ENCODE measurements at regions not wholly inside any gene's neighbourhood (a gene's known extent, or its start where the extent isn't known, plus 50 kb on each side); places are given as distances from the start of the nearest gene placed in this dataset.
"Not testable (repeated sequence)": the region's sequence is repeated elsewhere in the genome, so short reads cannot be mapped to it uniquely, and the experiment has no call there.

DNA sequence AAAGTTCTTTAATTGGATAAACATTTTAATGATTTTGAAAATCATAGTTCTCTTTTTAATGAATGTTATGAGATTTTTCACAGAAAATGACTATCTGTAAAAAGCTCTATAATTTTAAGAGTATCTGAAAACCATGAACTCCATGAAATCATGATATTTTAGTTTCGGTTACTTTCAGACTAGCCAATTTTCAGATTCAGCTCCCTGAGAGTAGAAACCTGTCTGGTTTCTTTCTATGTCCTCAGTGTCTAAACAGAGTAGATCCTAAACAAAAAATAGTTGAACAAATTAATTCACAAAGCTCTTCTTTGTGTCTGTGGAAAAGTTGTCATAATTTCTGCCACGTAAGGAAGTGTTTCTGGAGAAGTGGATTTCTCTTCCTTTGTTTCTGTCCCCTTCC, 1247.7 kb downstream of the NSUN3 start:
- no peak for DNase-seq

DNA sequence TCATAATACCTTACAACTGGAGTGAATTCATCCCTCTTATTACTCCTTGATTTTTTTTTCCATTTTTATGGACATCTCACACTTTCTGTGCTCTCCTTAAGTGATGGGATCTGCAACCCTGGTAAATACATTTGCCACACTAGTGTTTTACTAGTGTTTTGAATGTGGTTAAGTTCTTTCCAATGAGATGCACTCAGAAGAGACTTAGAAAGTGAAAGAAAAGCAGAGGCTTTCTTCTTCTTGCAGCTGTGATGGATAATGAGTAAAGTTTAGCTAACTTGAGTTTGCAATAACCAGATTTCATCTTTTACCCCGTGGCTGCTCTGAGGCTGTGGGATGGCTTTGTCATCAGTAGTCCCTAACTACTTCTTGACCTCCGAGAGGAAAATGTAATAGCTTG, 1248.4 kb downstream of the NSUN3 start:
- no peak for DNase-seq

DNA sequence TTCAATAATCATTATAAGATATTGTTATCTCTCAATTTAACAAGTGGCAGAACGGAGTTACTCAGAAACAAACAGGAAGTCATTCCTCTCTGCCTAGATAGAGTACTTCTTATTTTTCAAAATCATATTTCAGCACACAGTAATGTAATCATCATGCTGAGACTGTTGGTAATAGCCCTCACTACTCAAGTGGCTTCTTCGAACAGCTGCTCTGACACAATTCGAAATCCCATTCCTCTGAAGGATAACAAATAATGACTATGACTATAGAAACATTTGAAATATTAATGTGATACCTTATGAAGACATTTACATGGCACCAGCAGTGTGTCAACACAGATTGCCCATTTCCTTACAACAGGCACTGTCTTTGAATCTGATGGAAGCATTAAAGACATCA, 1249.8 kb downstream of the NSUN3 start:
- peak; percentile 3 for DNase-seq

DNA sequence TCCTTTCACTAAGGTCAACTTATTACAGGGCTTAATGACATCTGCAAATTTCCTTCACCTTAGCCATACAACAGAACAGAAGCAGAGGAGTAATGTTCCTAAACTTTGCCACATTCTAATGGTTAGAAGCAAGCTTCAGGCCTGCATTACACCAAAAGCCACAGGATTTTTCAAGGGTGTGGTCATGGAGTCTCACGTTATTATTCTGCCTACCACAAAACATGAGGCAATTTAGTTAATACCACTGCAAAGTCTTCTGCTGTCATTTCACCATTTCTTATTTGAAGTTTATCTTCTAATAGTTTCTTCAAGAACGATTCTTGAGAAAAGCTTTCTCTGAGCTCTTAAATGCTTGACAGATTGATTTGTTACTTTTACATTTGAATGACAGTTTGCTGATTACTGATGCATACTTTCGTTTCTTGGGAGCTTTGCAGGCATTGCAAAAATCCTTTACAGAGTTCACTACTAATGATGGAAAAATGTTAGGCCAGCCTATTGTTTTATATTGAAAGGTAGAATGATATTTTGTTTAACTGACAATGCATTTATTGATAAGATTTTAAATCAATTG, 1257.1 kb downstream of the NSUN3 start:
- no peak for DNase-seq

DNA sequence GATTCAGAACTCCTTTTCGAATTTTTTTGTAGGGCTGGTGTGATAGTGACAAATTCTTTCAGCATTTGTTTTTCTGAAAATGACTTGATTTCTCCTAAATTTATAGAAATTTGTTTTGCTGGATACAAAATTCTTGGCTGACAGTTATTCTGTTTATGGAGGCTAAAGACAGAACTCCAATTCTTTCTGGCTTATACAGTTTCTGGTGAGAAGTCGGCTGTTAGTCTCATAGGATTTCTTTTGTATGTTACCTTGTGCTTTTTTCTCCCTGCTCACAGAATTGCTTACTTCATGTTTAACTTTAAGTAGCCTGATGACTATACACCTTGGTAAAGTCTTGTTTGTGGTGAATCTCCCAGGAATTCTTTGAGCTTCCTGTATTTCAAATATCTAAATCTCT, 1264.6 kb downstream of the NSUN3 start:
- no peak for DNase-seq

DNA sequence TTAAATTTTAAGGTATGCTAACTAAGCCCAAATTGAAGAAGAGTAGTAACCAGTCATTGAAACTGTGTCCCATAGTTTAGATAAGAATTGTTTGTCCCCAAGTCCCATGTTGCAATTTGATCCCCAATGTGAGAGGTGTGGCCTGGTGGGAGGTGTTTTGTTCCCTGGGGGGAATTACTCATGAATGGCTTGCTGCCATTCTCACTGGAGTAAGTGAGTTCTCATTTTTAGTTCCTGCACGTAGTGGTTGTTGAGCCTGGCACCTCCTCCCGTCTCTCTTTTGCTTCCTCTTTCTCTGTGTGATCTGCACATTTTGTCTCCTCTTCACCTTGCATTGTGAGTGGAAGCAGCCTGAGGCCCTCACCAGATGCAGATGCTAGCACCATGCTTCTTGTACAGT, 1271.0 kb downstream of the NSUN3 start:
- no peak for DNase-seq

DNA sequence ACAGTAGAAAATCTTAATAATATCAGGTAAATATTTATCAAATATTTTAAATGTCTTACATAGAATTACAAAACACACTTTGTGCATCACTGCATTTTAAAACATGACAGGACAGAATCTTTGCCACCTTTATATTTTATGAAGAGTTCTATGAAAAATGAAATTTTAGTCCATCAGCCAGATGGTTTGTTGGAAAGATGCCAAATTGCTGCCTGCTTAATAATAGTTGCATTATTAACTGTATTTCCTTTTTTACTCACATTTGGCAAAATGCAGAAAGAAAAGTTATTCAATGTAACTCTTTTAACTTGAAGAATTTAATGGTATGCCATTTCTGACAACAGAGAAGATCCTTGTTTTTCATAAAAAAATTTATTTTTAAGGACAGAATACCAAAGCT, 1271.6 kb downstream of the NSUN3 start:
- DNase-seq = no peak

DNA sequence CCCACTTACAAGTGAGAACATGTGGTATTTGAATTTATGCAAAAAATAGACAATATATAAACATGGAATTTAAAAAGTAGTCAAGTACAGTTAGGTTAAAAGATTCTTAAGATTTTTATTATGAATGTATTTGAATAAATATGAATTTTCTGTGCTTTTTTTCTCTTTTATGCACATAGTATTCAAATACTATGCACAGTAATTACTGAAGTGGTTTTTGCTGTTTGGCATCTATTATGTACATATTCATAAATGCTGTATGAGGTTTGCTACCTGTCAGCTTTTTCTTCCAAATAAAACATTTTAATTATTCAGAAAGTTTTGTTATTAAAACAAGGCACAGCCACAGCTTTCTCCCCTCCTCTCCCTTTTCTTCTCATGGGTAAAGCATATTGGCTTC, 1272.7 kb downstream of the NSUN3 start:
- no peak for DNase-seq

DNA sequence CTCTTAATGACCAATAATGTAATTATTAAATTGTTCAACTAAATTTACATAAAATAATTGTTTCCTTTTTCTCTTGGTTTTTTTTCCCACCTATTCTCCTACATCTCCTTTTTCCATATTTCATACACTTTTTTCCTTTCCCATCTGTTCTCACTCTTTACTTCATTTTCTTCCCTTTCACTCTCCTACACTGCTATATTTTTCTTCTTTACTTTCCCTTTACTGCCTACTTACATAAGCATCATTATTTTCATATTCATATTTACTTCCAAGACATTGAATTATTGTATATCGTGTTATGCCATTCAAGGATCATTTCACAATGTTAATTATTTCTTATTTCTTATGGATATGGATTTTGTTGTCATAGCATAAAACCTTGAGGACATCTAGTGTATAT, 1275.6 kb downstream of the NSUN3 start:
- no peak for DNase-seq

DNA sequence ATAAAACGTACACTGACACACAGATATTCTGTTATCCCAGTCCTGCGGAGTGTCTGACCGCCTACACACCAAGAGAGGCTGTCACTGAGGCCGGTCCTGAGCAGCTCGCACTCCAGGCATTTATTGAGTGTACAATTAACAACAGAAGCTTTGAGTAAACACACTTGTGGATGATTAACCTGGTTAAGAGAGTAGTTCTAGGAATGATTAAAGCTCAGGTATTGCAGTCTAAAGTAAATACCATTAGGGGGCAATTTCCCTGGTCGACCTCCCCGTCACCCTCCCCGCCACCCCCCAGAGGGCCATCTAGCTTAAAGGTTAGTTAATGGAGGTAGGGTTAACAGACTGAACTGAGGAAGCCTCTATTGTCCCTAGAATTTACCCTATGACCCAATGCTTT, 1278.5 kb downstream of the NSUN3 start:
- DNase-seq = no peak

DNA sequence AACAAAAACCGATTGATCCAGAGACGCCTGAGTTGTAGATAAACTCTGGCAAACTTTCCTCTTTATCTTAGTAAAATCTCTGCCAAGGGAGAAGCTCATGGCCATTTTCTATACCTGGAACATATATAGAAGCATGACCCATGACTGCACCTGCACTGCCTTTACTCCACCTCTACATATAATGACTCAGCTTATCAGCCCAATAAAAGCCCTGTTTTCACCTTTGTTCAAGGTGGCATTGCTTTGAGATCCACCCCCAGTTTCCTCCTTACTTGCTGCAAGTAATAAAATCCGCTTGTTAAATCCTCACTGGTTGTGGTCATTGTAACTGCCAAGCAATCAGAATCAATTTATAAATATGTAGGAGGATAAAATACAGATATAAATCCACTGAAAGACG, 1280.4 kb downstream of the NSUN3 start:
- DNase-seq = no peak

DNA sequence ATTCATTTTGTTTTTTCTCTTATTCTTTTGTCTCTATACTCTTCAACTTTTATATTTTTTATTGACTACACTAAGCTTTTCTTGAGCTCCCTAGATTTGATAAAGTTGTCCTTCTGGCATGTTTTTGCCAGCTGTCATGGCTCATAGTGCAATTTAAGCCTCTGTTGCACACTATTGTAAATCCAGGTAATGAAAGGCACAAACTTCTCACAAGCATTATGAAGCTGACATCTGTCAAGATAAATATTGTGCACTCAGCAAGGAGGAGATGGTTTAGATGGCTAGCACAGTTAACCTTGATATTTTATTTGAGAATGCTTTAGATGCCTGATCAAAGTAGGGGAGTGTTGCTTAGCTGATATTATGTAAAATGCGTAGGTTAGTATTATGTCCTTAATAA, 1280.9 kb downstream of the NSUN3 start:
- DNase-seq = no peak

DNA sequence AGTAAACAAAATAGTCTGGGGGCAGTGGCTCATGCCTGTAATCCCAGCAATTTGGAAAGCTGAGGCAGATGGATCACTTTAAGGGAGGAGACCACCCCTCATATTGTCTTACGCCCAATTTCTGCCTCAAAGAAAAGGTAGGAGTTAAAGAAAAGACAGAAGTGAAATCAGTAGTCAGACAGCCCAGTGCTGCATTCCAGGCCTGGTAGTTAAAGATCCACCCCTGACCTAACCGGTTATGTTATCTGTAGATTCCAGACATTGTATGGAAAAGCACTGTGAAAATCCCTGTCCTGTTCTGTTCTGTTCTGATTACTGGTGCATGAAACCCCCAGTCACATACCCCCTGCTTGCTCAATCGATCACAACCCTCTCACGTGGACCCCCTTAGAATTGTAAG, 1285.1 kb downstream of the NSUN3 start:
- not testable (repeated sequence) for DNase-seq

DNA sequence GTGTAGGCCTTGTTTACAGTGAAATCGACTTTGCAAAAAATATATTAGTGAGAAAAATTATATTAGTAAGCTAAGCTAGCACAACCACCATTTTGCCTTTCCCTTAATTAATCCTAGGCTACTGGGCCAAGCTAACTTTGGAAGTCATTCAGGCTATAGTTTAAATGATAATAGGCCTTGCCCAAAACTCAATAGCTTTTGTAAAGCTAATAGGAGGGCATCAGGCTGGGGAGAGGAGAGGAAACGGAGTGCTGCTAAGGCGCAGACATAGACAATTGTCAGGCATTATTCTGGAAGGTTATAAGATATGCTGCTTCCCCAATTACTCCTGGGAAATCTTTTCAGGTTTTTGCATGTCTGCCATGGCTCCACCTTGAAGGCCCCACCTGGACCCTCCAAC, 1286.0 kb downstream of the NSUN3 start:
- DNase-seq = no peak

DNA sequence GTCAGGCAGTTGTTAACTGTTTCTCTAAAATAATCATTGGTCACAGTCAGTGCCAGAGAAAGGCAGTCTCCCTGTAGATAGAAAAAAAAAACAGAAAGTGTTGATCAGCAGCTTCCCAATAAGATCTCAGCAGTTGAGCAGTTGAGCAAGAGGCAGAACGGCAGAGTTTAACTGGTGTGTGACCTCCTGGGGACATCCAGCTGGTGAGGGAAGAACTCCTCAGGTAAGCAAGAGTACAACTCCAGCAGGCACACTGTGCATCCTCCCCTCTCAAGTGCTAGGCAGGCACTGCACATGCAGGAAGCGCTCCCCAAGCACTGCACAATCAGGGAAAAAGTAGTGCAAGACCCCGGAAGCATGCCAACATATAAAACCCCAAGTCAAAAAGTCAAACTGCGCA, 1287.2 kb downstream of the NSUN3 start:
- DNase-seq = no peak

DNA sequence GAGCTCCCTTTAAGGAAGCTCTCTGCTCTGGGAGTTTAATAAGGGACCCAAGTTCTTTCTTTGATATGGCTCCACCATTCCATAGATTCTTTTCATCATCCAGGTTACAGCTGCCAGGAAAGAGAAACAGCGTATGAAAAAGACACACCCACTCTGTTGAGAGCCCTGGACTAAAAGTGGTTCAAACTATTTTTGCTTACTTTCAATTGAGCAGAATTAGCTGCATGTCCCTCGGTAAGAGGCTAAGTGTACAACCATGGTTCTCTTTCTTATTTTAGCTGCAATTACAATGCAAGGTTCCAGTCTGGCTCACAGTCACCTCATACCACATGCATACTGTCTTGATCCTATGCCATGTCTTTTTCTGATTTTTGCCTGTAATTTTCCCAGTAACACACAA, 1288.3 kb downstream of the NSUN3 start:
- no peak for DNase-seq

DNA sequence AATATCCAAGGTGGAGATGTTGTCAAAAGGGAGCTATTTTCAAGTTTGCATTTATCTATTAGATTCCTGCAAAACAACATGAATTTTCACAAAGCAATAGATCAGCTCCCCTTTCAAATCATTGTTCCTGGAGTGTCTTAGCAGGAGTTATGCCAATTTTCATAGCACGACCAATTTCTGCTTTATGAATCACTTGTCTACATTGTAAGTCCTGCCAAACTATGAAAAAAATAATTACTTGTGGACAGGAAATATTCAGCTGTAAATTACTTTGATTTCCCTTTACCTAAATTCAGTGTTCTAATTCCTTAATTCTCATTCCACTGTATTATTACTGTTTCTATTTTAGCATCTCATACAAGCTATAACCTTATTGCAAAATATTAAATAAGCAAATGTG, 1289.6 kb downstream of the NSUN3 start:
- DNase-seq = no peak

DNA sequence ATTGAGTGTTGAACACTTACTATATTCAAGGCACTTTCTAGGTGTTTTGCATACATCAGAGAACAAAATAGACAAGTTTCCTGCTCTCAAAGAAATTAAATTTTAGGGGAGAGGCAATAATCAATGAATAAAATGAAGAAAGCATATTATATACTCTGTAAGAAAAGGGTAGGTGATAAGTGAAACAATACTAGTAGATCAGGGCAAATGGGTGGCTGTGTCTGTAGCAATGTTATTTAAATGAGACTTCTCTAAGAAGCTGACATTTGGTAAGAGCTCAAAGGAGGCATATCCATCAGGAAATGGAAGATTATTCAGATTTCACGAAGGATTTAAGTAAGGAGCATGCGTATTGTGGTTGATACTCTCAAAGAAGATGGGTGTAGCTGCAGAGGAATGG, 1291.6 kb downstream of the NSUN3 start:
- no peak for DNase-seq

DNA sequence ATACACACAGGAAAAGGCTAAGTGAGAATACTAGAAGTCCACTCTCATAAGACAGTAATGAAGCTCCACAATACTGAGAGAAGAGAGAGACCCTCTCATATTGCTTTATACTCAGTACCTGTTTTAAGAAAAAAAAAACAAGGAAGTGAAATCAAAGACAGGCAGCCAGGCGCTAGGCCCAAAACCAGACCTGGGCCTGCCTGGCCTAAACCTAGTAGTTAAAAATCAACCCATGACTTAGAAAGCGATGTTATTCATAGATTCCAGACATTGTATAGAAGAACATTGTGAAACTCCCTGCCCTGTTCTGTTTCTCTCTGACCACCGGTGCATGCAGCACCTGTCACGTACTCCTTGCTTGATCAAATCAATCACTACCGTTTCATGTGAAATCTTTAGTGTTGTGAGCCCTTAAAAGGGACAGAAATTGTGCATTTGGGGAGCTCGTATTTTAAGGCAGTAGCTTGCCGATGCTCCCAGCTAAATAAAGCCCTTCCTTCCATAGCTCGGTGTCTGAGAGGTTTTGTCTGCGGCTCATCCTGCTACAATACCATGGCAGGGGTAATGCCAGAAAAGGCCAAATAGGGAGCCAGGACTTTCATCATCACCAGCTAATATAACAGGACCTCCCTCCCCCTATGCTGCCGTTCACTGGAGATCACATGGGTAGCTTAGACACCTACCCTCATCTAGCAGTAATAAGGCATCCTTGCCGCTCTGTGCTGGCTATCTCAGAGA, 1294.1 kb downstream of the NSUN3 start:
- no peak for DNase-seq

DNA sequence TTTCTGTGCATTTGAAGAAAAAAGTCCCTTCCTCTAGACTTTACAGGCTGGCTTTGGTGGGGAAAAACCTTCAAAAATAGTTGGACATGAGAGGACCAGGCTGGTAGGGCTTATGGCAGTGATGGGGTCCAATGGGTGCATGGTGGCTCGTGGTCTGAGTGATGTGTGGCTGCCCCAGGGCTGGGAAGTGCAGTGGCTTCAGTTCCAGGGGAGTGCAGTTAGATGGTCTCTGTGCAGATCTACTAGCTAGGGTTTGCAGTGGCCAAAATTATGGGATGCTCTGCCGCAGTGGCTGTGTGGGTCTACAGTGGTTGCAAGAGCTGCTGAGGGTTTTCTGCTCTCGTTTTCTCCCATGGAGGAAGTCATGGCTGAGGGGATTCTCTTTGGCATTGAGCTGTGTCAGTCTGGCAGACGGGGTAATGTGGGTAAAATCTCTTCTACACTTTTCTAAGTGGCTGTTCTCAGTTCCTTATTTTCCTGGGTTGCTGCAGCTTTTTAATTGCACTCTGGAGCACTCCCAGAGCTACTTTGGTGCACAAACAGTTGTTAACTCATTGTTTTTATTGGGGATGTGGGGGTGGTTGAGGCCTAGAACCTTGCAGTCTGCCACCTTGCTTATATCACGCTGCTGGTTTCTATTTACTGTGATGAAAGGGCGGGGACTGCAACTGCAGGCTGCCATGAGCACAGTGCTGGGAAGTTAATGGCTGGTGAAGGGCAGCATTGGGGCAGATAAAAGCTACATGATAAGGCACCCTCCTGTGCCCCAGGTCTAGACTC, 1324.6 kb downstream of the NSUN3 start:
- DNase-seq = no peak

DNA sequence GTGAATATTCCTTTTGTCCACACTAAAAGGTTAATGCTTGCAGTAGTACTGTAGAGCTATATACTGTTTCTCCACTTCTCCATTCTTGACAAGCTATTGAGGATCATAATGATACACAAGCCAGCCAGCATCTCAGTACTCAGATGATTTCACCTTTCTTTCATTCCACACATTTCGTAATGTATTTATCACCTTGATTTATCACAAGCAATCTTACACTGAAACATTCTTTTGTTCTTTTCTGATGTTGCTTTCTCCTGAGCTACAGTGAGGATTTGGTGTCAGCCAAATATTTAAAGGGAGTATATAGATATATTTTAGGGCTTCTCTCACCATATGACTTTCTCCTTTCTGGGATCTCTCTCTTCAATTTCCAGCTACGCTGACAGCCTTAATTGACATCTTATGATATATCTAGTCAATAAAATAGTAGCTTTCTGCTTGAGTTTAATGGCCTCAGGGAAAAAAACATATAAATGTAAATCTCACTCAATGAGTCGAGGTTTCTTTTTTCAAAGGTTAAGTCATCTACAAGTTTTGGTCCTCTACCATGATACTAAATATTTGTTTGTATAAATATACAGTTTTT, 1327.0 kb downstream of the NSUN3 start:
- no peak for DNase-seq

DNA sequence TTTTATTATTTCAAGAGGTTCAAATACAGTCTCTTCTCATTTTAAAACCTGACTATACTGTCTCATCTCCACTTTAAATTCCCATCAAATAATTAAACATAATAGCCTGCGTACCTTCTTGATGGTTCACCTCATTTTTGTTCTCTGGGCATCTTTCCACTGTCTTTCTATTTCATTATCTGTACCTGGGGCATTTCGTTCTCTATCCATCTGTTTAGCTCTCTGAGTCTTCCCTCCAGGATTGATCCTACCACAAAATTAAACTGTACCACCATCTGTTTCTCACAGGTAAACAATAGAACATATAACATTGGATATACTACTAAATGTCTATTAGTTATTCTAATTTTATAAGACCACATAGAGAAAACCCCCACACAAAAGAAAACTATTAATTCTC, 1331.4 kb downstream of the NSUN3 start:
- no peak for DNase-seq

DNA sequence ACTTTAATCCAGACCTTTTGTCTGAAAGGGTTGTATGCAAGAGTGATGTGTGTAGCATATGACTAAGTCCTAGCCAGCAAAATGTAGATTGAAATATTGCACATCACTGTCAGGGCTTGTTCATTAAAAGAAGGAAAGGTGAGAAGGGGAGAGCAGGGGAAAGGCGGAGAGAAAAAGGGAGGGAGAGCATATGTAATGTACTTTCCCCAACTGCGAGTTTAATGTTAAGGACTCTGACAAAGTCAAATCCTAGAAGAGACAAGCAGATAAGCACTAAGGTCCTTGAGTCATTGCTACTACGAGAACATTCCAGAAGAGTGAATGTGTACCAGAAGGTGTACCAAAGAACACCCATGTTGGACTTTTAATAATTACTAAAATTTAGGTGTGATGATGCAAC, 1336.7 kb downstream of the NSUN3 start:
- no peak for DNase-seq

DNA sequence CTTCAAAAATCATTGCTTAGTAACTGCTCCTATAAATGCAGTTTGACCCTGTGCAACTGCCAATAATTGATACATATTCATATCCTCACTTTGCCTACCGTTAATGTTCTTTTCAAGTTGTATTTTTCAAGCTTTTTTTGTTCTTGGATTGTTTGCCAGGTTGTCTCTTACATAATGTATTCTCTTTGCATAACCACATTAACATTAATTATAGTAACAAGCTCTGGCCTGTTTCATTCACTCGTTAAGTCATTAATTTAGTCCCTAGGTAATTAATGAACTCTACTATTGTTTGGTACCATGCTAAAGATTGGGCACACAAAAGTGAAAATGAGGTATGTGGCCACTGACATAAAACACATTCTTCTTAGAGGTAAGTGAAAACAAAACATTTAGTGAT, 1338.8 kb downstream of the NSUN3 start:
- no peak for DNase-seq
